C1 segment of cervical spinal cord (tissue), 14 donors: ENCODE measurements at regions not wholly inside any gene's neighbourhood (a gene's known extent, or its start where the extent isn't known, plus 50 kb on each side); places are given as distances from the start of the nearest gene placed in this dataset.
A peak's percentile ranks its signal among the peaks of the same experiment; 100 is the strongest.

Source experiments
- DNase-seq, 14 donors: peaks; one replicate each; lab custom pipeline; 2025; lab: John Stamatoyannopoulos, UW

GRCh38 chr12:107441665-107442300 is 243.8 kb upstream of the PWP1 start:
- DNase-seq: no peak

GRCh38 chr12:107442326-107442987 is 243.1 kb upstream of the PWP1 start:
- DNase-seq: no peak

GRCh38 chr12:107443320-107444090 is 242.1 kb upstream of the PWP1 start:
- DNase-seq: no peak

- no peak for DNase-seq
Observed at GRCh38 chr12:107444771-107445170, 240.8 kb upstream of the PWP1 start.

- DNase-seq: no peak
Observed at GRCh38 chr12:107446476-107446875, 239.1 kb upstream of the PWP1 start.

GRCh38 chr12:107447336-107447735 is 238.3 kb upstream of the PWP1 start:
- DNase-seq: no peak

GRCh38 chr12:107448198-107448597 is 237.4 kb upstream of the PWP1 start:
- no peak for DNase-seq

- no peak for DNase-seq
Observed at GRCh38 chr12:107449891-107450290, 235.7 kb upstream of the PWP1 start.

- no peak for DNase-seq
Observed at GRCh38 chr12:107450541-107450940, 235.1 kb upstream of the PWP1 start.

- DNase-seq: no peak
Observed at GRCh38 chr12:107451246-107451645, 234.4 kb upstream of the PWP1 start.

GRCh38 chr12:107454109-107454830 is 231.3 kb upstream of the PWP1 start:
- no peak for DNase-seq

- no peak for DNase-seq
Observed at GRCh38 chr12:107457362-107457935, 228.2 kb upstream of the PWP1 start.

- peak in 3 of 14 donors; percentile 1 to 8 (median 2) for DNase-seq
Observed at GRCh38 chr12:107458163-107458562, 227.4 kb upstream of the PWP1 start.

- no peak for DNase-seq
Observed at GRCh38 chr12:107458990-107459389, 226.6 kb upstream of the PWP1 start.

- no peak for DNase-seq
Observed at GRCh38 chr12:107459641-107460040, 226.0 kb upstream of the PWP1 start.

GRCh38 chr12:107461222-107461975 is 224.2 kb upstream of the PWP1 start:
- DNase-seq: no peak

GRCh38 chr12:107462428-107463332 is 222.9 kb upstream of the PWP1 start:
- DNase-seq: no peak

GRCh38 chr12:107464644-107465043 is 221.0 kb upstream of the PWP1 start:
- DNase-seq: no peak

- DNase-seq: no peak
Observed at GRCh38 chr12:107465625-107466024, 220.0 kb upstream of the PWP1 start.

GRCh38 chr12:107467716-107468115 is 217.9 kb upstream of the PWP1 start:
- DNase-seq: no peak
